SIG-M5 (cell line): ENCODE measurements at regions not wholly inside any gene's neighbourhood (a gene's known extent, or its start where the extent isn't known, plus 50 kb on each side); places are given as distances from the start of the nearest gene placed in this dataset.

Experiments
- DNase-seq: peaks from one replicate; lab custom pipeline; 2025; lab: John Stamatoyannopoulos, UW

DNA sequence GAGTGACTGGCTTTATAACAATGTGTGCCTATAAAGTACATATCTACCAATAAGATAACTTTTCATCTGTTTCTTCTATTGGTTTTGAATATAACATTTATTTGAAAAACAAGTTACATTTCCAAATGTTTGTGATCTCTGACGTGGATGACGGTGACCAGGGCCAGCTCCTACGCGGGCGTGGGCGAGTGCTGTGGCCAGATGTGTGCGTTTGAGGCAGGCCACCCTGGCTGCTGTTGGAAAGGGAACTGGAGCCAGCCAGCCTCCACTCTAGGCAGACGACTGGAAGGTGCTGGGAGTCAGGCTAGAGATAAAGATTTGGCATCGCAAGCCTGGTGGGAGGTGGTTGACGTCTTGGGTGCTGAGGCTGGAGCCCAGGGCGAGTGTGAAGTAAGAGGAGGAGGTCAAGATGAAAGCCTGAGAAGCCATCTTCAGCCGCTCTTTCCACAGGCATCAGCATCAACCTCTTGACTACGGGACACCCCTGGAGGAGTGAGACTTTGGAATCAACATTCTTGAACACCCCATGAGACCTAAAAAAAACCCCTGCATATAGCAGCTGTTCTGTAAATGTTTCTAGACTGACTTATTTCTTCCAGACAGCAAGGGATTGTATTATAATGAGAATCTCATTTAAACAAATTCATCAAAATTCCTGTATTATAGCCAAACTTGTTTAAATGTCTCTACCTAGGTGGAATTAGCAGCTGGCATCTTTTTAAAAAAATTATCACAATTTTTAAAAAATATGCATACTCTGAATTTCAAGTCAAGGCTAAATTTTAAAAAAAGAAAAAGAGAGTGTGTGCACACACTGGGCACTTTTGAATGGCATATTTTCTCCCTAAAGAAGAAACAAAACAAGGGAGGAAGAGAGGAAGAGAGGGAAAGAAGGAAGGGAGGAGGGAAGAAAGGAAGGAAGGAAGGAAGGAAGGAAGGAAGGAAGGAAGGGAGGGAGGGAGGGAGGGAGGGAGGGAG, 112.5 kb upstream of the SLC44A3 start:
- no peak for DNase-seq

- DNase-seq: no peak
Observed at GRCh38 chr1:94702442-94702815, 117.7 kb upstream of the SLC44A3 start.

GRCh38 chr1:94701796-94702441, 118.2 kb upstream of the SLC44A3 start:
- no peak for DNase-seq

DNA sequence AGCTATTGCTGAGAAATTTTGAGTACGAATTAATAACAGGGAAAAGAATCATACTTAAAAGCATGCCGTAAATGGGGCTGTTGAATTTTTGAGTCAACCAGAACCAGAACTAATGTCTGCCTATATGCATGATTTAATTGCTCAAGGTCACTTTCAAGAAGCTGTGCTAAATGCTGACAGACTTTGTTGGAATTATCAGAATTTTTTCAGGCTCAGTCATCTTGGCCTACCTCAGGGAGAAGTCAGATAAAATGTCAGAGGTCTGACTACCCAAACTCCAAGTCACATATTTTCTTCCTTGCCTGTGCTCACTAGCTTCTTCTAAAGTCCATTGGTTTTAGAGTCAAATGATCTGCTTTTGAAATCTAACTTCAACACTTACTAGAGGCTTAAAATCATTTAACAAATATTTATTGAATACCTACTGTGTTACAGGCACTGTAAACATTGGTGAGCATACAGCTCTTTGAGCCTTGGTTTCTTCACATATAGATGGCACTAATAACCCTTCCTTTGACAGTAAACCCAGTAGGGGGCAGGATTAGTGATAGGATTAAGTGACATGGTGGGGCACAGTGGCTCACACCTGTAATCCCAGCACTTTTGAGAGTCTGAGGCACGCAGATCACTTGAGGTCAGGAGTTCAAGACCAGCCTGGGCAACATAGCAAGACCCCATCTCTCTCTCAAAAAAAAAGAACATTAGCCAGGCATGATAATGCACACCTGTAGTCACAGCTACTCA, 121.2 kb upstream of the SLC44A3 start:
- no peak for DNase-seq

- no peak for DNase-seq
Observed at GRCh38 chr1:94698356-94698755, 121.8 kb upstream of the SLC44A3 start.

- no peak for DNase-seq
Observed at GRCh38 chr1:94697839-94698238, 122.3 kb upstream of the SLC44A3 start.

DNA sequence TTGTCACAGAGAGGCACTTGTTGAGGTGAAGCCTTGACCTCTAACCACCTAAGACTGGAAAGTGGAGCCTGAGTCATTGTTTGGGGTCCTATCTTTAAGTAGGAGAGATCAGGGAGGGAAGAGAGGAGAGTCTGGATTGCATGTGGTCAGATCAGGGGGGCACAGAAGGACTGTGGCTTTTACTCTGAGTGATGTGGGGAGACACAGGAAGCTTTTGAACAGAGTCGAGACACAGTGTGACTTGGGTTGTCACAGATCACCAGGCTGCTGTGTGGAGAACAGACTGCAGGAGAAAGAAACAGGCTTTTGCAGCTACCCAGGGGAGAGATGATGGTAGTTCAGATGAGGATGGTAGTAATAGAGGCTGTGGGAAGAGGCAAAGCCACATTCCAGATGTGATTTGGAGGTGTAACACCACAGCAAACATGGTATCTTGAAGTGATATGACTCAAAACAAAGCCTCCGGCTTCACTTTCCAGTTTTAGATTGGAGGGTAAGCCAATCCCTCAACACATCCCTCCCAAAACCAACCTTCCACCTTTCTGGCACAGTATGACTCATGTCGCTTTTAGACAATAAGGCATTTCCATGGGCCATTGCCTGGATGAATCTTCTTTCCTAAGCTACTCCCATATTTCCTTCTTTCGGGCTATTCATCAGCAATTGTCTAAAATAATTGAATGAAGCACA, 125.8 kb upstream of the SLC44A3 start:
- no peak for DNase-seq

DNA sequence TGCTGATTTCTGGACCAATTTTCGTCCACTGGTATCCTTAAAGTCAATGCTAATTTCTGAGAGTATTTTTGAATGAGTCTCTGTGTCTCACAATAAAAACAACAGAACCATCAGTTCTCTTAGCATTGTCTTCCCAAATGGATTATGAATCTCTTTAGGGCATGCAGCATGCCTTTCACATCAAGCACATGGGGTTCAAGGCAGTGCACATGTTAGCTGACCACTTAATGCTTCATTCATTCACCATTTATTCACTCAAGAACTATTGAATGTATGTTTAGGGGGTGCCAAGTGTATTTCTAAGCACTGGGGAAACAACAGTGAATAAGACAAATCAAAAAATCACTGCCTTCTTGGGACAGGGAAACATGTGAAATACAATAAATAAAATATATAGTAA, 126.7 kb upstream of the SLC44A3 start:
- DNase-seq: no peak

GRCh38 chr1:94693029-94693428, 127.1 kb upstream of the SLC44A3 start:
- no peak for DNase-seq

DNA sequence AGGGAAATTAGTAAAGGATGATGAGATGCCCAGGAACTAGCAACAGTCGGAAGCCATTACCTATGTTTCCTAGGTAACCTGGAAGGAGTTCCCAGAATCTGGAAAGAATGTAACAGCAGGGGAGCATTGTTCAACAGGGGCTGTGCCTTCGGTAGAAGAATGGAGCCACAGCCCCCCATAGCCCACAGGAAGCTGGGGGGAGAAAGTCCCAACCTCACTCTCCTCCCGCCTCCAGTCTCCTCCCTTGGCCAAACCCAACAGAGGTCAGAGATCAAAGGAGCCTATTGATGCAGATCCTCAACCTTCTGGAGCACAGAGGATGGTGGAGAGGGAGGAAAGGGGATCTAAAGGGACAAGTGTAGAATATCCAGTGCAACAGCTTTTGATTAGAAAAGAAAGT, 131.5 kb upstream of the SLC44A3 start:
- no peak for DNase-seq

DNA sequence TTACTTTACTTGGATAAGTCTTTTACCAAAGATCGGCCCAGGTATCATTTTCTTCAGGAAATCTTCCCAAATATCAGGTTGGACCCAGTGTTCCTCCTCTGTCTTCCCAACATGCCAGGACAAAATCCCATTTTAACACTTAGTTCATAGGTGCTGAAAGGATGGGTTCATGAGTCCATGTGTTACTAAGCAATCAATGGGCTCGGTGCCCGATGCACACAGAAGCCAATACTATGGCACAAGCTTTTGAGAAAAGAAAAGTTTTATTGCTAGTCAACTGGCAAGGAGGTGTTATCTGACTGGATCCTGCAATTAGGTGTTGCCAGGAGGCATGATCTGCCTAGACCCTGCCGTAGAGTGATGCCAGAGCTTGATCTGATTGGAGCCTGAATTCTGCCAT, 133.3 kb upstream of the SLC44A3 start:
- no peak for DNase-seq

- DNase-seq: no peak
Observed at GRCh38 chr1:94684690-94685250, 135.4 kb upstream of the SLC44A3 start.

- no peak for DNase-seq
Observed at GRCh38 chr1:94683886-94684285, 136.3 kb upstream of the SLC44A3 start.

DNA sequence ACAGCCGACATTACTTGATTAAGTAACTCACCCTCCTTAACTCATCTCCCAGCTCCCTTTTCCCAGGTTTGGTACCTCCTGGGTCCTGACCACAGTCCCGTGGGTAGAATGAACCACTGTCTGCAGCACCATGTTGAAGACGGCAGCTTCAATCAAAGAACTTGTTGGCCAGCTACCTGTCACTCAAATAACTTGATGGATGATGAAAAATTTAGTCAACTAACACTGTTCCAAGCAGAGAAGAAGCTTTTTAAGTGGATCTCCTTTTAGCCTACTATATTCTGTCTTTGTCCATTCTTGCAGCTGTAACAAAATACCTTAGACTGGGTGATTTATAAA, 138.4 kb upstream of the F3 start:
- DNase-seq: no peak

GRCh38 chr1:94679332-94680038, 137.9 kb upstream of the F3 start:
- DNase-seq: no peak

- no peak for DNase-seq
Observed at GRCh38 chr1:94678202-94678848, 136.8 kb upstream of the F3 start.

GRCh38 chr1:94677714-94678113, 136.2 kb upstream of the F3 start:
- DNase-seq: no peak

GRCh38 chr1:94677087-94677486, 135.5 kb upstream of the F3 start:
- no peak for DNase-seq

- no peak for DNase-seq
Observed at GRCh38 chr1:94676686-94677085, 135.1 kb upstream of the F3 start.

DNA sequence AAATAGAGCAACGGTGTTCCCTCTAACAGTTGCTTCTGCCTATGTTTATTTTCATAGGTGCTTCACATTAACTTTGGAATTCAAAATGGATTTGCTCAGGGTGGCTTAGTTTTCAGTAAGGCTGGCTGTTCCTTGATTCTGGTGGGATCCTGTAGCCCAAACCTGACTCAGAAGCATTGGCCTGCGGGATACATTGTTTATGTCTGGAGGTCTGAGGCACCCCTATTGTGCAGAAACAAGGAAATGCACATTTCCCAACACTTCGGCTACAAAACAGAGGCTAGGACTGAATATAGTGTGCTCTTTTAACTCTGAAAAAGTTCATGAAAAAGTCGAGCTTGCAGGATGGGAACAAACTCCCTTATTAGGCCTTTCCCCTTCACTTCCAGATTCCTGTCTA, 133.8 kb upstream of the F3 start:
- no peak for DNase-seq

GRCh38 chr1:94674876-94675275, 133.3 kb upstream of the F3 start:
- DNase-seq: no peak
